PC-9 (cell line): ENCODE measurements at regions not wholly inside any gene's neighbourhood (a gene's known extent, or its start where the extent isn't known, plus 50 kb on each side); places are given as distances from the start of the nearest gene placed in this dataset.

Experiments
- EZH2 ChIP-seq: fragments of 200-600 bp; sonication (generic); IDR thresholded peaks from 2 replicates; pipeline ENCODE4 v1.8.0; 2017; ENCODE audit warnings: antibody characterized with exemption, low read depth
- TF ChIP-seq, protein P1 (sequence below): fragments of 200-600 bp; sonication (generic); conservative IDR thresholded peaks from 2 replicates; pipeline ENCODE4 v1.6.1; 2017; ENCODE audit warnings: mixed run types, antibody characterized with exemption, mild to moderate bottlenecking, moderate library complexity

GRCh38 chr17:33522623-33523022 is 229.5 kb upstream of the ASIC2 start:
- no peak for TF ChIP-seq EZH2
- TF ChIP-seq, protein P1, sequence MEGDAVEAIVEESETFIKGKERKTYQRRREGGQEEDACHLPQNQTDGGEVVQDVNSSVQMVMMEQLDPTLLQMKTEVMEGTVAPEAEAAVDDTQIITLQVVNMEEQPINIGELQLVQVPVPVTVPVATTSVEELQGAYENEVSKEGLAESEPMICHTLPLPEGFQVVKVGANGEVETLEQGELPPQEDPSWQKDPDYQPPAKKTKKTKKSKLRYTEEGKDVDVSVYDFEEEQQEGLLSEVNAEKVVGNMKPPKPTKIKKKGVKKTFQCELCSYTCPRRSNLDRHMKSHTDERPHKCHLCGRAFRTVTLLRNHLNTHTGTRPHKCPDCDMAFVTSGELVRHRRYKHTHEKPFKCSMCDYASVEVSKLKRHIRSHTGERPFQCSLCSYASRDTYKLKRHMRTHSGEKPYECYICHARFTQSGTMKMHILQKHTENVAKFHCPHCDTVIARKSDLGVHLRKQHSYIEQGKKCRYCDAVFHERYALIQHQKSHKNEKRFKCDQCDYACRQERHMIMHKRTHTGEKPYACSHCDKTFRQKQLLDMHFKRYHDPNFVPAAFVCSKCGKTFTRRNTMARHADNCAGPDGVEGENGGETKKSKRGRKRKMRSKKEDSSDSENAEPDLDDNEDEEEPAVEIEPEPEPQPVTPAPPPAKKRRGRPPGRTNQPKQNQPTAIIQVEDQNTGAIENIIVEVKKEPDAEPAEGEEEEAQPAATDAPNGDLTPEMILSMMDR = no peak; the same call in 1 of the 2 replicates
